ENCODE measurements at regions not wholly inside any gene's neighbourhood (a gene's known extent, or its start where the extent isn't known, plus 50 kb on each side); places are given as distances from the start of the nearest gene placed in this dataset.
A peak's percentile ranks its signal among the peaks of the same experiment; 100 is the strongest.

DNA sequence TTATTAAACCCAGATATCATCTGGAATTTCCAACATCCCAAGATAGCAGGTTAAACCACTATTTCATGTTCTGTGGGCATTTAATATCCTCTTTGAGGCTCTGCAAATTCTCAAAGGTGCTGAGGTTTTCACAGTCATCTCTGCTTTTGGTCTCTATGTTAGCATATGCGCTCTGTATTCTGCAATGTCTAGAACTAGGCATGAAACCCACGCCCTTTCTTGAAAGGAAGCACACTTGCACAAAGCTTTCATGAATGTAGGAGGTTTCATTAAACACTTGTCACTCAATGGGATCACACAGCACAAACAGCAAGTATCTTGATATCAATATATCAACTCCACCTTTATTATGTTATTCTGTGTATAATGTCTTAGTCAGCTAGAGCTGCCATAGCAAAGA is 172.0 kb upstream of the USP24 start:
- H3K27ac Mint-ChIP-seq, result no peak overlapping the region
- no peak for DNase-seq
- no peaks in the 10 kb centered on the region for H3K9me3 Mint-ChIP-seq
- no peak overlapping the region for H3K4me3 Mint-ChIP-seq
- ChIA-PET POLR2A (no interaction called here), CTCF (interaction anchor here (1.5 kb wide), 2 partner anchors 8 to 11 kb away, joined by 5 read pairs; no protein-coding TSS in a partner anchor)
- peaks cover 4% of the 10 kb centered on the region for H3K4me1 Mint-ChIP-seq (ENCODE audit: low read depth)
- intact Hi-C loops (cut with micrococcal nuclease), result no loop called here
- no peaks in the 10 kb centered on the region for H3K36me3 Mint-ChIP-seq
- peaks cover 4% of the 10 kb centered on the region for H3K27me3 Mint-ChIP-seq

DNA sequence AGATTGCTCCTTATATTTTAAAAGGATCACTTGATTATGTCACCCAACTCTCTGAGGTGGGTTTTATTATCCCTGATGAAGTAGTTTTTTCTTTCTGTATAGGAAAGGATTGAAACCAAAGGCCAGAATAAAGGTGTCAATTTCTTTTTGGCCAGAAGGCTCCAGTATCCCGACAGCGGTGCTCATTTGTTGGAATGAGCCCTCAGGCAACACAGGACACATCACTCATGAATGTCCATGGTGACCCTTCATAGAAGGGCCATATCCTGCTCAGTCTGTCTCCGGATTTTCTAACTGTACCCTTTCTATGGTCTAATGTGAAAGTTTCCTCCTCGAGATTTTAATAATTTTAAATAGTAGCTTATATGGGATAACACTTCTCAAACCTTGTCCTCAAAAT is 171.3 kb upstream of the USP24 start:
- intact Hi-C loops (cut with micrococcal nuclease), result no loop called here

DNA sequence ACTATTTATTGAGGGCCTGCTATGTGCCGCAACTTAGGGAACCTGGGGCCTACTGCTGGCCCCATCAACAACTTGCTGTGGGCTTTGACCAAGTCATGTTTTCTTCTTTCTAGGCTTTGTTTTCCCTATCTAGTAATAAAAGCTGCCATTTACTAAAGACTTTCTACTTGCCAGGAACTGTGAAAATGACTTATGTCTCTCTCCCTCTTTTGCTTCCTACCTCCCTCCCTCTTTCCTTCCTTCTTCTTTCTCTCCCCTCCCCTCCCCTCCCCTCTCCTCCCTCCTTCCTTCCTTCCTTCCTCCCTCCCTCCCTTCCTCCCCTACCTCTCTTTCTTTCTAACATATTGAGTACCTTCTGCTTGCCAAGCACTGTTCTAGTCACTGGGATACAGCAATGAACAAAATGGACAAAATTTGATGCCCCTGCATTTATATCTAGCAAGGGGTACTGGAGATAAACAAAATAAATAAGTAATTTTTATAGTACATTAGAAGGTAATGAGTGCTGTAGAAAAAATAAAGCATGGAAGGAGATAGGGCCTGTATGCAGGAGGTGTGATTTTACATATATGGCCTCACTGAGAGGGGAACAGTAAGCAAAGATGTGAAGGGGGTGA is 170.3 kb upstream of the USP24 start:
- POLR2A ChIA-PET, result no interaction called here
- Mint-ChIP-seq H3K36me3 (no peaks in the 10 kb centered on the region), H3K4me3 (no peak overlapping the region), H3K27me3 (peaks cover 1% of the 10 kb centered on the region), H3K9me3 (no peaks in the 10 kb centered on the region), H3K4me1 (ENCODE audit: low read depth) (peaks cover 4% of the 10 kb centered on the region), H3K27ac (no peak overlapping the region)
- CTCF ChIA-PET, result no interaction called here
- intact Hi-C loops (cut with micrococcal nuclease), result no loop called here
- no peak for DNase-seq

More for the DNA sequence above, 171.3 kb upstream of the USP24 start:
- ChIA-PET POLR2A (no interaction called here), CTCF (interaction anchor here (1.5 kb wide), 1 partner anchor 11 kb away, joined by 5 read pairs; no protein-coding TSS in a partner anchor)
- Mint-ChIP-seq H3K27ac (no peak overlapping the region), H3K9me3 (no peaks in the 10 kb centered on the region), H3K27me3 (peaks cover 1% of the 10 kb centered on the region), H3K36me3 (no peaks in the 10 kb centered on the region), H3K4me1 (ENCODE audit: low read depth) (peaks cover 4% of the 10 kb centered on the region), H3K4me3 (no peak overlapping the region)
- DNase-seq, result no peak

DNA sequence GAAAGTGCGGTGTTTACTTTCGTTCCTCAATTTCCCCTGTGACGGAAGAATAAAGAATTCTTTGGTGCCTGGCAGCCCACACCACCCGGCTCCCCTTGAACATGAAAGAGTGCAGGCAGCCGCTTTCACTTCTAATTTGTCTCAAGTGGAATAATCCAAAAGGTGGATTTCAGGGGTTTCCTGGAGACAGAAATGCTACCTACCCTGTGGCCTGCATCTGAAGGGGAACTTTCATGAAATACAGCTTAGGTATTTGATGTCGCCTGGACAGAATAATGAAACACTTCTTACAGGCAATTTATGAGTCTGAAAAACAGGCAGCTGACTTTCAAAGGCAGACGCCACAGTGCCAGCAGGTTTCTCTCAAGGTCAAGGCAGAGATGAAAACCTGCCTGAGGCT is 169.5 kb upstream of the USP24 start:
- peaks cover 4% of the 10 kb centered on the region for H3K4me1 Mint-ChIP-seq (ENCODE audit: low read depth)
- H3K36me3 Mint-ChIP-seq, result no peaks in the 10 kb centered on the region
- POLR2A ChIA-PET, result no interaction called here
- H3K9me3 Mint-ChIP-seq, result no peaks in the 10 kb centered on the region
- no peaks in the 10 kb centered on the region for H3K27me3 Mint-ChIP-seq
- CTCF ChIA-PET, result interaction anchor here (0.9 to 1.2 kb wide), 3 partner anchors 9 to 672 kb away, joined by 3 to 4 read pairs (median 3); no protein-coding TSS in a partner anchor
- no peak overlapping the region for H3K4me3 Mint-ChIP-seq
- DNase-seq, result peak; percentile 29
- no peak overlapping the region for H3K27ac Mint-ChIP-seq
- intact Hi-C loops (cut with micrococcal nuclease), result no loop called here

DNA sequence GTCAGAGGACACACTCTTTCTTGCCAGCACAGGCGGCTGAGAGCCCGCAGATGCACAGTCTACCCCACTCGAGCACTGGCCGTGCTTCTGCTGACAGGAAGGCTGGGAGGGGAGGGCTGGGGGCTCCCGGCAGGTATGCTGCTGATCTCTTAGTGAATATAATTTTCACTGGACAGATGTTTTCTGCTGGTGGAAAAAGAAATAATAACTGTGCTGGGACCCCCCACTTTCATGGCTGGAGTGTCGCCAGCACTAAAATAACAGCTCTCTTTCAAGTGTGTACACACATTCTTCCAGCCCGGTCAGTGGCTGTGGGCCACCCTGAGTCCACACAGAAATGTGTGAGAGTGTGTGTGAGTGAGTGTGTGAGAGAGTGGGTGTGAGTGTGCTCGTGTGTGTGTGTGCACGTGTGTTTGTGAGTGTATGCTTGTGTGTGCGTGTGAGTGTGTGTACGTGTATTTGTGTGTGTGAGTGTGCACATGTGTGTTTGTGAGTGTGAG is 167.7 kb upstream of the USP24 start:
- Mint-ChIP-seq H3K27ac (no peak overlapping the region), H3K9me3 (no peaks in the 10 kb centered on the region), H3K4me1 (ENCODE audit: low read depth) (peaks cover 6% of the 10 kb centered on the region), H3K36me3 (no peaks in the 10 kb centered on the region), H3K4me3 (no peak overlapping the region), H3K27me3 (no peaks in the 10 kb centered on the region)
- intact Hi-C loops (cut with micrococcal nuclease), result no loop called here
- CTCF ChIA-PET, result no interaction called here
- POLR2A ChIA-PET, result no interaction called here
- no peak for DNase-seq

DNA sequence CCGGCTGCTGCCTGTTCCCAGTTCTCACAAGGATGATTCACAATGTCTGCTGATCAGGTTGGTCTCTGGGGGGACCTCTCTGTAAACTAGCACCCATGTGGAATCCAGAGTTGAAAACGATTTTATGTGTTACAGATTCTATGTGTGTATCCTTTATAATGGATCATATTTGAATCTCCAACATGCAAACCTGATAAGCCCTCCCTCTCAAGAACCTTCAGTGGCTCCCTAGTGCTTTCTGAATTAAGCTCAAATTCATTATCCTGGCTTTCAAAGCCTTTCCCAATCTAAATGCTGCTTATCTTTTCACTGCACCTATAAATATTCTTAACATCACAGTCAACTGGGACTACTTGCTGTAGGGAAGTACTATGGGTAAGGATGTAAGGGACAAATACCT is 166.8 kb upstream of the USP24 start:
- no peak overlapping the region for H3K27ac Mint-ChIP-seq
- intact Hi-C loops (cut with micrococcal nuclease), result no loop called here
- peaks cover 2% of the 10 kb centered on the region for H3K27me3 Mint-ChIP-seq
- ChIA-PET CTCF (no interaction called here), POLR2A (no interaction called here)
- H3K4me1 Mint-ChIP-seq (ENCODE audit: low read depth), result peaks cover 6% of the 10 kb centered on the region
- DNase-seq, result no peak
- no peaks in the 10 kb centered on the region for H3K9me3 Mint-ChIP-seq
- H3K4me3 Mint-ChIP-seq, result no peak overlapping the region
- H3K36me3 Mint-ChIP-seq, result no peaks in the 10 kb centered on the region

DNA sequence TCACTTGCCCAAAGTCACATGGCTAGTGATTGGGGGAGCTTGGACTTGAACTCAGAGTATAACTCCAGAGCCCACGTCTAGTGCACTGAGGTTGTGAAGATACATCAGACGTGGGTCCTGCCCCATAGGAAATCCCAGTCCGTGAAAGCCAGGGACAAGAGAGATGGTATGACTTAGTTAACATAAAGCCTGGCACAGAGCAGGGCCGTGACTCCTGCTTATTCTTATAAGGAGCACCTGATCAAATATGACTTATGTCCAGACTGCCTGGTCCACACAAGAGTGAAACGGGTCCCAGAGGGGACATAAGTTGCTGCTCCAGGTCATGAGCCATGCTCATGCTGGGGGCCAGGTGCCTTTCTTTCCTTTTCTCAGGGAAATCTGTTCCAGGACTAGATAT is 166.3 kb upstream of the USP24 start:
- no peak overlapping the region for H3K4me3 Mint-ChIP-seq
- POLR2A ChIA-PET, result no interaction called here
- H3K9me3 Mint-ChIP-seq, result no peaks in the 10 kb centered on the region
- CTCF ChIA-PET, result no interaction called here
- peaks cover 2% of the 10 kb centered on the region for H3K27me3 Mint-ChIP-seq
- peaks cover 6% of the 10 kb centered on the region for H3K4me1 Mint-ChIP-seq (ENCODE audit: low read depth)
- DNase-seq, result no peak
- H3K36me3 Mint-ChIP-seq, result no peaks in the 10 kb centered on the region
- intact Hi-C loops (cut with micrococcal nuclease), result no loop called here
- no peak overlapping the region for H3K27ac Mint-ChIP-seq

DNA sequence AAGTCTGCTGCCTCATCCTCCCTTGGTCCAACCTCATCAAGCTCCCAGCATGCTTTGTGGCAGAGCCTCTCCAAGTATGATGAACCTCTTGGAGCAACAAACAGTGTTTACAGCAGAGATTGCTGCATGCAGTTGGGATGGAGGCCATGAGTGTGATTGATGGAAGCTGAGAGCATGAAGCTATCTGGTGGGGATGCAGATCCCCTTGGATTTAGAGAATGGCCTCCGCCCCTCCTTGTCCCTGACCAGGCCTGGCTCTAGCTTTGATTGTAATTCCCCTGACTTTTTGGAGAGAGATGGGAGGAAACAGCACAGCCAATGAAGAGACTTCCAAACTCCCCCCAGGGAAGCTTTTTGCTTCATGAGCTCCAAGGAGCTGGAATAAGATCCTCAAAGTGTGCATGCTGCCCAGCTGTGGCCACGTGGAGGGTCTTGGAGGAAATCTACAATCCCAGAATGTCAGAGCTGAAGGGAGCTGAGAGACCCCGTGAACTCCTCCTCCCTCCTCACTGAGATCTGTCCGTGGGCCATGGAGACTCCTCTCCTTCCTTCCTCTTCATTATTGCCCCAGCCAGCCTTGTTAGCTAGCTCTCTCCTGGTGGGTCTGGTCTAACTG is 165.3 kb upstream of the USP24 start:
- Mint-ChIP-seq H3K4me3 (no peak overlapping the region), H3K27ac (no peak overlapping the region), H3K27me3 (peaks cover 2% of the 10 kb centered on the region), H3K36me3 (no peaks in the 10 kb centered on the region), H3K4me1 (ENCODE audit: low read depth) (peaks cover 6% of the 10 kb centered on the region), H3K9me3 (no peaks in the 10 kb centered on the region)
- CTCF ChIA-PET, result interaction anchor here (0.6 to 1.2 kb wide), 4 partner anchors 10 to 1342 kb away, joined by 3 to 6 read pairs (median 3); no protein-coding TSS in a partner anchor
- POLR2A ChIA-PET, result interaction anchor here (0.6 kb wide), 1 partner anchor 368 kb away, joined by 3 read pairs; no protein-coding TSS in a partner anchor
- DNase-seq, result no peak
- intact Hi-C loops (cut with micrococcal nuclease), result no loop called here

DNA sequence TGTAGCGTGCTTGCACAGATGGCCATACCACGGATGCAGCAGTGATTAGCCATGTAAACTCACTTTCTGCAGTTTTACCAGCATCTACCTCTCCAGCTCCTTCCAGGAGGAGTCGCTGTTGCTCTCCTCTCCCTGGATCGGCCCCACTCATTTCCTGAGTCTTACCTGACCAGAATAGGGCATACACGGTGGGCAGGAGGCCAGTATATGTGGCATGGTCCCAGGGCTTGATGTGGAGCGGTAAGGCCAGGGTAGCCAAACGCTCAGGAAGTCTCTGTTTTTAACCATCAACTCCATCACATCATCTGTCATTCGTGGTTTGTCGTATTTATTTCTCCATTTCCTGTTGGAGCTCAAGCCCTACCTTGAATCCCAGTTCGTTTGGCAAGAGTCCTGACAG is 163.4 kb upstream of the USP24 start:
- intact Hi-C loops (cut with micrococcal nuclease), result loop anchor here (5.0 to 10.0 kb wide), 2 partner anchors 104 to 1336 kb away; no protein-coding TSS in a partner anchor
- Mint-ChIP-seq H3K4me3 (no peak overlapping the region), H3K27ac (no peak overlapping the region), H3K9me3 (no peaks in the 10 kb centered on the region), H3K4me1 (ENCODE audit: low read depth) (peaks cover 2% of the 10 kb centered on the region), H3K36me3 (no peaks in the 10 kb centered on the region), H3K27me3 (peaks cover 2% of the 10 kb centered on the region)
- ChIA-PET POLR2A (interaction anchor here (0.6 kb wide), 1 partner anchor 1206 kb away, joined by 3 read pairs; no protein-coding TSS in a partner anchor), CTCF (interaction anchor here (0.7 to 1.4 kb wide), 8 partner anchors 9 to 1442 kb away, joined by 3 to 6 read pairs (median 3); no protein-coding TSS in a partner anchor)
- peak; percentile 52 for DNase-seq

DNA sequence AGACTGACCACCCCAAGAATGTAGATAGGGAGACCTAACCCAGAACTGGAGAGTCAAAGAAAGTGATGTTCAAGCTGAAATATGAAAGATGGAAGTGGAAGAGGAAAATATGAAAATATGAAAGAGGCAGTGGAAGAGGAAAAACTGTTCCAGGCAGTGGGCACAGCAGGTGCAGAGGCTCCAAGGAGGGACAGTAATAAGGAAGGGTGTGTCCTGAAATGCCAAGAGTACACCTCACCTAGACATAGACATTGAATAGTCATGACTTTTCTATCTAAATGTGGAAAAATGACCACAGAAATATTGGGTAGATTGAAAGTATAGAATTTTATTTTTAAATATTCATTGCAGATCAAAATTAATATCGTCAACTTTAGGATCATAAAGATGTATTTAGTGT is 161.7 kb upstream of the USP24 start:
- Mint-ChIP-seq H3K4me1 (ENCODE audit: low read depth) (peaks cover 2% of the 10 kb centered on the region), H3K36me3 (no peaks in the 10 kb centered on the region), H3K27ac (no peak overlapping the region), H3K4me3 (no peak overlapping the region), H3K27me3 (peaks cover 2% of the 10 kb centered on the region), H3K9me3 (no peaks in the 10 kb centered on the region)
- ChIA-PET CTCF (interaction anchor here (0.9 to 2.2 kb wide), 10 partner anchors 9 to 1206 kb away, joined by 3 to 14 read pairs (median 4); no protein-coding TSS in a partner anchor), POLR2A (no interaction called here)
- intact Hi-C loops (cut with micrococcal nuclease), result loop anchor here (5.0 to 10.0 kb wide), 2 partner anchors 105 to 1338 kb away; no protein-coding TSS in a partner anchor
- DNase-seq, result no peak

DNA sequence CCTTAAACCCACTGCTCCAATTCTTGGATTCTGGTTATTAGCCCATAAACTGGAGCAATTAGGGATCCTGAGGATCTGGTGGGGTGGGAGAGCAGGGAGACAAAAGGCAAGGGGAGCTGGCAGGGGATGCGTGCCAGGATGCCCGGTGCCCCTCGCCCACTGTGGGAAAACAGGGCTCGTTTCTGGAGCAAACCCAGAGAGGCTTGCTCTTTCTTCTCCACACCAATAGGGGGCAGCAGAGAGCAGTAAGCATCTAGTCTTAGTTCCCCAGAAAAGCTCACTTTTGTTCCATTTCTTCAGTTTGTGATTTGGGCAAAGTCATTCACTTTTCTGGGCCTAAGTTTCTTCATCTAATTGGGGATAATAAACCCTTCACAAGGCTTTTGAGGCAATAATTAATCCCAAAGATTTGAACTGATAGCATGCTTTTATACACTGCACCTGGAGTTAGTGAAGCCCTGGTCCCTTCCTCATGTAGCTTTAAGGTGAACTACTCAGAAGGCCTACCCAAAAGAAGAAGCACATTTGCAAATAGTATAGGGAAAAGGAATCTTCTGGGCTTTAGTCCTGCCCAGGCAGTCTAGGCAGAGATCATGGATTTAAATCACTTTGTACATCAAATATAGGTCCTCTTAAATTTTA is 160.6 kb upstream of the USP24 start:
- Mint-ChIP-seq H3K9me3 (no peaks in the 10 kb centered on the region), H3K4me3 (no peak overlapping the region), H3K4me1 (ENCODE audit: low read depth) (peaks cover 2% of the 10 kb centered on the region), H3K36me3 (no peaks in the 10 kb centered on the region), H3K27me3 (peaks cover 2% of the 10 kb centered on the region), H3K27ac (no peak overlapping the region)
- intact Hi-C loops (cut with micrococcal nuclease), result loop anchor here (5.0 to 10.0 kb wide), 2 partner anchors 107 to 1339 kb away; no protein-coding TSS in a partner anchor
- peak; percentile 25 for DNase-seq
- ChIA-PET POLR2A (no interaction called here), CTCF (interaction anchor here (0.6 to 2.2 kb wide), 38 partner anchors 8 to 1209 kb away, joined by 3 to 14 read pairs (median 3); no protein-coding TSS in a partner anchor)

All from activated CD4-positive, alpha-beta memory T cell treated with anti-CD3 and anti-CD28 coated beads for 36 hours (primary cell).